ENCODE measurements at regions not wholly inside any gene's neighbourhood (a gene's known extent, or its start where the extent isn't known, plus 50 kb on each side); places are given as distances from the start of the nearest gene placed in this dataset.

- TF ChIP-seq CTCF (IDR thresholded peaks at IDR 0.05; ENCODE audit: borderline replicate concordance, insufficient read depth, low read depth, low read length) = no peak
- no peak overlapping the region for H3K4me3 ChIP-seq (ENCODE audit: low read depth, low read length)
Measured at GRCh38 chr12:87671757-87672156, 357.4 kb downstream of the C12orf50 start.

- H3K4me3 ChIP-seq (ENCODE audit: low read depth, low read length) = no peak overlapping the region
- no peak for TF ChIP-seq CTCF (IDR thresholded peaks at IDR 0.05; ENCODE audit: borderline replicate concordance, insufficient read depth, low read depth, low read length)
Measured at GRCh38 chr12:87670448-87670847, 358.8 kb downstream of the C12orf50 start.

GRCh38 chr12:87667378-87667777, 361.8 kb downstream of the C12orf50 start:
- H3K4me3 ChIP-seq (ENCODE audit: low read depth, low read length) = no peak overlapping the region
- no peak for TF ChIP-seq CTCF (IDR thresholded peaks at IDR 0.05; ENCODE audit: borderline replicate concordance, insufficient read depth, low read depth, low read length)

- no peak for TF ChIP-seq CTCF (IDR thresholded peaks at IDR 0.05; ENCODE audit: borderline replicate concordance, insufficient read depth, low read depth, low read length)
- H3K4me3 ChIP-seq (ENCODE audit: low read depth, low read length) = no peak overlapping the region
Measured at GRCh38 chr12:87661786-87662377, 367.3 kb downstream of the C12orf50 start.

- no peak overlapping the region for H3K4me3 ChIP-seq (ENCODE audit: low read depth, low read length)
- TF ChIP-seq CTCF (IDR thresholded peaks at IDR 0.05; ENCODE audit: borderline replicate concordance, insufficient read depth, low read depth, low read length) = no peak
Measured at GRCh38 chr12:87660987-87661774, 368.0 kb downstream of the C12orf50 start.

- no peak for TF ChIP-seq CTCF (IDR thresholded peaks at IDR 0.05; ENCODE audit: borderline replicate concordance, insufficient read depth, low read depth, low read length)
- H3K4me3 ChIP-seq (ENCODE audit: low read depth, low read length) = no peak overlapping the region
Measured at GRCh38 chr12:87660291-87660690, 368.9 kb downstream of the C12orf50 start.

- no peak for TF ChIP-seq CTCF (IDR thresholded peaks at IDR 0.05; ENCODE audit: borderline replicate concordance, insufficient read depth, low read depth, low read length)
- H3K4me3 ChIP-seq (ENCODE audit: low read depth, low read length) = no peak overlapping the region
Measured at GRCh38 chr12:87656311-87656710, 372.9 kb downstream of the C12orf50 start.

Data from GM12875 (cell line).